CD4-positive, alpha-beta T cell treated with Interleukin-17A for 4 hours (primary cell): ENCODE measurements at regions not wholly inside any gene's neighbourhood (a gene's known extent, or its start where the extent isn't known, plus 50 kb on each side); places are given as distances from the start of the nearest gene placed in this dataset.
"Not testable (repeated sequence)": the region's sequence is repeated elsewhere in the genome, so short reads cannot be mapped to it uniquely, and the experiment has no call there.

ENCODE experiments used
- DNase-seq: peaks from one replicate; pipeline ENCODE4 v3.0.0-alpha.2; 2020; ENCODE audit warnings: mixed read lengths

DNA sequence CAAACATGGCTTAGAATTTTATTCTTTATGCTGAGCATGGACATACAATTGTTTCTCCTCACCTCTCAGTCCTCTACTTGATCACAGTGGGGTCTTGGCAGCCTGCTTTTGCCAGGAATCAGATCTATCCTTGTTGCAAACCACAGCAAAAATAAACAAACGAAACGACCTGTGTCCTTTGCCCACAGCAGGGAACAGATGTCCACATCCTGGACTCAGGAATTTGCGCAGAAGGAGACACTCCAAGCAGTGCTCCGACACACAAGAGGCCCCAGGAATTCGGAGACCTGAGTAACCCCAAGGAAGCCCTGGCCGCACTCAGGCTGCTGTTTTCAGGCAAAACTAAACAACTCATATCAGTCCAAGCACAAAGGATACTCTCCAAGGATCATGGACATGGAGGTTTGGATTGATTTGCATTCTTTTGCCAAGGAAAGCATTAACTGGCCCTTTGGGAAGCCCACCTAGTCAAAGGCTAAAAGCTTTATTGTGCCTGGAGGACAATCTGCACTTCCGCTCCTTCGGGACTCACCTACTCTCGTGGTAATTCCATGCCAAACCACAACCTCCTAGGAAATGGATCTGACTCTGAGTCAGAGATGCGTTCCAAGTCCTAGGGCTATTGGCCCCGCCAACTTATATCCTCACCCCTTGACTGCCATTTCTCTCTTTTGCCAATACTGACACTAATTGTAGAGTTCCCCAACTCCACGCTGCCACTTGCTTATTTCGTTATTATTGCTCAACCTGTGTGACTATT lies 271.1 kb upstream of the CDH11 start:
- DNase-seq: no peak

DNA sequence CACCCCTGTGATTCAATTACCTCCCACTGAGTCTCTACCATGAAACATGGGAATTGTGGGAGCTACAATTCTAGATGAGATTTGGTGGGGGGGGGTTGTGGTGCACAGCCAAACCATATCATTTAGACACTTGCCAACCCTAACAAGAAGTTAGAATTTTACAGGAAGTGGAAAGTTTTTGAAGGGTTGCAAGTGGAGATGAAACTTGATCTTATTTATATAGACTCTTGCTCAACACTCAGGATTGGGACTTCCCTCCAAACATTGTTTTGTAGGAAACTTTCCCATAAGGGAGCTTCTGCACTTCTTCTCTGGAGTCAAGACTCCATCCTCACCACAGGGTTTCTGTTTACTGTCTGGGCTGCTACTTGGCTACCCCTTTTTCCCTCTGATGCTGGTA lies 266.7 kb upstream of the CDH11 start:
- DNase-seq: no peak

DNA sequence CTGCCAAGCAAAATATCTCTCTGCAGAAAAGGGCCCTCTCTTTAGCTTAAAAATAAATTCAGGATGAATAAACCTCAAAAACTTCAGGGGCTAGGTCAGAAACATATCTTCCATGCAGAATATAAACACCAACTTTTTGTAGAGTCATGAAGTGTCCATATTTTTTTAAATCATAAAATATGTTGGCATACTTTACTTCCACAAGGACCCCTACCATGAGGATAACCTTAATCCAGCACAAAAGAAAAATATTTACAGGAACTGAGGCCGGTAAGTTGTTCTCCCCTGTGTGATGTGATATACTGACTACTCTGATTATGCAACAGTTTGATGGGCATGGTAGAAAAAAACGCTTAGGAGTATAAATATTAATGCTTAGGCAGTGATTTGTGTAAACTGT lies 264.8 kb upstream of the CDH11 start:
- DNase-seq: no peak

DNA sequence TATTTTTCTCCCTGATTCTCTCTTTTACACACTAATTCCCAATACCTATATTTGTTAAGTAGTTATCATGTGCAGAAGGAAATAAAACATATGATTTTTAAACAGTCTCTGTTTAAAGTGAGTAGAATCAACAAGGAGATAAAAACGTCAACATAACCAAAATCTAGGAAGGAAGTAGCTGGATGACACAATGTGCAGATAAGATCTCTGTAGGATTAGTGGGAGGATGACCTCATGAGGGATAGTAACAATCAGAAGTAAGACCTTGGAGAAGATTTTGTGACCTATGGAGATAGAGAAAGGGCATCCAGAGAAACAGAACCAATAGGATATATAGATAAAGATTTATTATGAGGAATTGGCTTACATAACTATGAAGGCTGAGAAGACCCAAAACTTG lies 262.6 kb upstream of the CDH11 start:
- no peak for DNase-seq

DNA sequence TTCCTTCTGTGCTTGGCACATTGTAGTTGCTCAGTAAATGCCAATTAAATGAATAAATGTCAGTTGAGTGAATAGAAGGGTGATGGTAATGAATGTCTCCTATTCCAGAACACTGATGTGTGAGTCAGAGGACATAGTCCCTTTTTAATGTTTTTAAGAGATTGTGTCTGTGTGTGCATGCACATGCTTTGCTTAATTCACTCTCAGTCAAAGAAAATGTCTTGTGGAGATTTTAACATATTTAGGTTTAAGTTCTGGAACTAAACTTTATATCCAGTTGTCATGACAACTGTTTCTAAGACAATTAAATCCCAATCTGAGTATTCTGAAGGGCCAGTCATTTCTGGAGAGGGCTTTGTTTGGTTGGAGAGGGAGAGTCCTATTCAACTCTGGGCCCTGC lies 255.3 kb upstream of the CDH11 start:
- no peak for DNase-seq

DNA sequence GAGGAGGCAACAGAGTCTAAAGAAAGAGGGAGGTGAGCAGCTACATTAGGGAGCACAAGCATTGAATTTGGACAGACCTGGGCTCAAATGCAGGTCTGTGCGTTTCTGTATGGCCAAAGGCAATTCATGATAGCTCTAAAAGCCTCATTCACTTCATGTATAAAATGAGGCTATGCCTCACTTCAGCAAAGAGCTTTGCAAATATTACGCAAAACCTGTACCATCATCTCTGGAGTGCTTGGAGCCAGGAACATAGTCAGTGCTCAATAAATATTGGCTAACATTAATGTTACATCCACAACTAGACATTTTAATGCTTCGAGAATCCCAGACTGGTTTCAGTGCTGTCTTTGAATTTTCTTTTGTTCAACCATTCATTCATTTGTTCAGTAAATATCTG lies 254.7 kb upstream of the CDH11 start:
- no peak for DNase-seq

DNA sequence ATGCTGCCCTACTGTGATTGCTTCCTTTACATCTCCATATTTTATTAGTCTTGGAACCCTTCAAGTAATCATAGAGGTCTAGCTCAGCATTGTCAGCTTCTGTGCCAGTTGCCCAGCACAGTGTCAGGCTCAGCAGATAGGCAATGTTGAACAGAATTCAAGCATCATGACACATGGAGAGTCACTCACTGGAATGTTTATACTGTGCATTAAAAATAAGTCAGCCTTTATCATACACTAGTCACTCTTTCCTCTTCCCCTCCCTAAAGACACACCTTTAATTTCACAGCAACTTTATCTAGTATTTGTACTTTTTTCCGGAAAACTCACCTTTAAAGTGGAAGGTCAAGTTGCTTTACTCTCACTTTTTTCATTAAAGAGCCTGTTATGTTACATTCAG lies 253.8 kb upstream of the CDH11 start:
- DNase-seq: no peak

DNA sequence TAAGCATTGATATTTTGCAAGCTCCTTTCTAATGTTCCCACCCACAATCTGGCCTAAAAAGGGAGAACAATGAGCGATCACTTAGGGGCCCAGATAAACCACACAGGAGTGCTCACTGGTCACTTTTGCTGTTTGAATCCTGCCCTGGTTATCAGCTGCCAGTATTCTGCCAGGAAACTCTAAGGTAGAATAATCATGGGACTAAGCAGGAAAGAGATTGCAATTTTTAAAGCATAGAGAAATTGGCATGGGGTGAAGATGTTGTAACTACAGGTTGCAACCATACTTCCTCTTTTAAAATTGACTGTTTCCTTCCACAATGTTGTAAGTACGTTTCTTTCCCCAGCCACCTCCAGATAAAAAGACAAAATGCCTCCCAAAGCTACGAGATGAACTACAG lies 251.2 kb upstream of the CDH11 start:
- DNase-seq: no peak

DNA sequence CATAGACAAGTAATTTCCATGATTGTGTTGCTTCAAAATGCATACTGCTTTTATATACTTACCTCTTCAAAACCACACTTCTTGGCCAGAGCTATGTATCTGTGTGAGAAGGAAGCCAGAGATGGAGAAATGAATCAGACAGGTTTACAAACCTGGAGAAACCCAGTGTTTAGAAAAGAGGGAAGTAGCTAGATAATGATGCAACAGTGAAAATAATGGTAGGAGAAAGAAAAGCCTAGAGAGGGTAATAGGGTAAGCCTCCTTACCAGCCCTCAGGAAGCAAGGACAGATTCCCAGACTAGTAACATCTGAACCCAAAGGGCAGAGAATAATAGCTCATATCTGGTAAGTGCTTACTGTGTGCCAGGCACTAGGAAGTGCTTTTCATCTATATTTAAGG lies 250.3 kb upstream of the CDH11 start:
- DNase-seq: no peak

DNA sequence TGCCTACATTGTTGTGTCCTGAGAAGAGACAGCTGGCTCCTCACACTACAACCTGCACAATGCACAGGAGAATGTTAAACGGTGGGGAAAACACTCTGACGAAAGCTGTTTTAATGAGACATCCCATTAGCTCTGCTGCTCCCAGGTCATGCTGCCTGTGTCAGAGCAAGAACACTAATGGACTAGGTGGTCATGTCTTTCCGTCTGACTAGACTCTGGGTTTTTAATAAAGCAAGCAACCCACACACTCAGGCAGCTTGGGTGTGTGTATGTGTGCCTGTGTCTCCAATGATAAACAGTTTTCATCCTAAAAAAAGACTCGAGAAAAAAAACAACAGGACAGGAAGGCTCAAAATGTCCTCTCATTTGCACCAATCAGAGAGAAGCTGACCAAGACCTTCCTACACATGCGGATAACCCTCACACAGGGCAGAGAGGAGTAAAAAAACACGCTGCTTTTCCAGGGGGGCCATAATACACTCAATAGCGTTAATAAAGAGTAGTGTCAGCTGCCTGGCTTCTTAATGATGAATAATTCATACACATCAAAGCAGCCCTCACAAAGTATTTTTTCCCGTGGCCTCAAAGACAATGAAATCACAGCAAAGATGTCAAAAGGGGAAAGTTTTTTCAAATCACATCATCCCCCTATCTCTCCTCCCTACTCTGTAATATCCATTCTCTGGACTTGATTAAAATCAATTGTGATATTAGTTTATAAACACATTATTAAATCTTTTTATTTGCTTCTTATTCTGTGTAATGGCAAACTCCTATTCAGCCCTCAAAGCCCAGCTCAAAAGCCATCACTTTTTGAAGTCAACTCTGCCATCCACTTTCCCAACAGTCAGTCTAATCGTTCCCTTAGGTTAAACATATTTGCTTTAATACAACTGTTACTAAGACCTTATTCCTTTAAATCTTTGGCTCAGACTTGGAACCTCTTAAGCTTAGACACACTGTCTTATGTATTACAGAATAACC lies 244.2 kb upstream of the CDH11 start:
- DNase-seq: no peak

DNA sequence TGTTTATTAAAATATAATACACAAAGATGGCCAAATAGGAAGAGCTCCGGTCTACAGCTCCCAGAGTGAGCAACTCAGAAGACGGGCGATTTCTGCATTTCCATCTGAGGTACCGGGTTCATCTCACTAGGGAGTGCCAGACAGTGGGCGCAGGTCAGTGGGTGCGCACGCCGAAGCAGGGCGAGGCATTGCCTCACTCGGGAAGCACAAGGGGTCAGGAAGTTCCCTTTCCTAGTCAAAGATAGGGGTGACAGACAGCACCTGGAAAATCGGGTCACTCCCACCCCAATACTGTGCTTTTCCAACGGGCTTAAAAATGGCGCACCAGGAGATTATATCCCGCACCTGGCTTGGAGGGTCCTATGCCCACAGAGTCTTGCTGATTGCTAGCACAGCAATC lies 234.9 kb upstream of the CDH11 start:
- not testable (repeated sequence) for DNase-seq

DNA sequence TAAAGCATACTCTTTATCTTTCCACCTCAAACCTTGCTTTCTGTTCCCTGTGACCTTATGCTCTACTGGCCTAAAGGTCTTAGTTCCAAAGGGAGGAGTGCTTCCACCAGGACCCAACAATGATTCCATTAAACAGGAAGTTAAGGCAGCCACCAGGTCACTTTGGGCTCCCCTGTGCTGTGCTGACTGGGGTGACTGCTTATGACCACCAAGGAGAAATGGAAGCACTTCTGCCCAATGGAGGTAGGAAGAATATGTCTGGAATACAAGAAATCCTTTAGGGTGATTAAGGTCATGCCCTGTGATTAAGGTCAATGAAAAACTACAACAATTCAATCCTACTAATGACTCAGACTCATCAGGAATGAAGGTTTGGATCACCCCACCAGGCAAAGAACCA lies 233.8 kb upstream of the CDH11 start:
- DNase-seq: no peak

DNA sequence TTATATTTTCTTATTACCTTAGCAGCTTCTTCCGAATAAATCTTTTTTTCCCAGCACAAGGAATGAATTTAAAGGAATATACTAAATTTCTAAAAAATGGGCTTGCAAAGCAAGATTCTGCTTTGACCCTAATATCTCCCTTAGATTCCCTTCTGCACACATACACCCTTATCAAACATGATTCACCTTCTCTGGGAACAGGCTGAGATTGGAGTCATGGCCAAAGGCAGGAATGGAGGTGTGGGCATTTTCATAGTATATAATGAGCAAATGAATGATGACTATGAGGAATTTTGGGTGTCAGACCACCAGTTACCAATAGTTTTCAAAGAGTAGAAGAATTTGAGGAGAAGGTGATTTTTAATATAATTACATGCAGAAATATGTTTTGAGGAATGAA lies 231.3 kb upstream of the CDH11 start:
- no peak for DNase-seq

DNA sequence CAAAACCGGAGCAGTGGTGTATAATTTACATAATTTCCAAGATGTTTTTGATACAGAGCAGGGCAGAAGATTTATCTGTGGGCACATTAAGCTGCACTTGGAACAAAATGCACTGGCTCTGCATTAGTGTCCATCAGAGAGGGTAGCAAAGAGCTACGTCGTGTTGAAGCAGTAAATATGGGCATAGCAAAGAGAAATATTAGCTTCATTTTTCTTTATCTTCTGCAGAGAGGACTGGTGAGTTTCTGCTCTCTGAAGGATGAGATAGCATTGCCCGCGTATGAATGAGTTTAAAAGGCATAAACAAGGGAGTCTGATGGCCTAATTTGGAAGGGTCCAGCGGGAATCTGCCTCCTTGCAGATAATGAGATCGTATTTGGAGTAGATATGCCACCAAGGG lies 227.8 kb upstream of the CDH11 start:
- no peak for DNase-seq

DNA sequence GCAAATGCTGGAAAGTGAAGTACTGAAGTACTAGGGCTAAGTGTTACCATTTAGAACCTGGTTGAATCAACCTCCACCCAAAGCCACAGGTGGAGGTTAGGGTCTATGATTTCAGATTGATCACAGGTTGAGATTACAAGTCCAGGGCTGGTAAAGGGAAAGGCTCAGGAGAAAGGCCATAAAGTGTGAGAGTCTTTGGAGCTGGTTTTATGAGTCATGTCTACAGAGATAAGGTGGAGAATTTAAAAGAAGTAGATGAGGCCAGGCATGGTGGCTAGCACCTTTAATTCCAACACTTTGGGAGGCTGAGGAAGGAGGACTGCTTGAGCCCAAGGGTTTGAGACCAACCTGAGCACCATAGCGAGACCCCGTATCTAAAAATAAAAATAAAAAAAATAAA lies 221.7 kb upstream of the CDH11 start:
- no peak for DNase-seq

DNA sequence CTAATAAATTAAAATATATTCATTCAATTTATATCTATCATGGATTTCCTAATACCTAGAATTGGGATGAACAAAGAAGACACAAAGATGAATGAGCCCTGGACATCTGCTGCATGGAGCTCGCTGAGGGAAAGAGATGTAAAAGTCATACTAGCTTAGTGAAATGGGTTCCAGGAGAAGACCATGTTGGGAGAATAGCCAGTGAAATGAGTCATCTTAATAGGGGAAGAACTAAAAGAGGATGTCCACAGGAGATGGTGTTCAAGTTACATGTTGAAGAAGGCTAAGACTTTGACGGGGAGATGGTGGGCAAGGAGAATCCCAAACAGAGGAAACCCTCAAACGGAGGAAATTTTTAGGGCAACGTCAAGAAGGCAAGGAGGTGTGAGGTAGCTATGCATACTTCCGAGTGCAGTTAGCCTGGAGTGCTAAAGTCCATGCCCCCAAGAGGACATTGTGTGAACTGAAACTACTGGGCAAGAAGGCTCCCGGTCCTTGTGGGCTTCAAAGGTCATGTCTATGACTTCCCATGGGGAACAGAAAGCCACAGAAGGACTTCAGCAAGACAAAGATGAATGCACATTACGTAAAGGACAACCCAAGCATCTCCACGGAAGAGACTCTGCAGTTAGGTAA lies 220.5 kb upstream of the CDH11 start:
- no peak for DNase-seq

DNA sequence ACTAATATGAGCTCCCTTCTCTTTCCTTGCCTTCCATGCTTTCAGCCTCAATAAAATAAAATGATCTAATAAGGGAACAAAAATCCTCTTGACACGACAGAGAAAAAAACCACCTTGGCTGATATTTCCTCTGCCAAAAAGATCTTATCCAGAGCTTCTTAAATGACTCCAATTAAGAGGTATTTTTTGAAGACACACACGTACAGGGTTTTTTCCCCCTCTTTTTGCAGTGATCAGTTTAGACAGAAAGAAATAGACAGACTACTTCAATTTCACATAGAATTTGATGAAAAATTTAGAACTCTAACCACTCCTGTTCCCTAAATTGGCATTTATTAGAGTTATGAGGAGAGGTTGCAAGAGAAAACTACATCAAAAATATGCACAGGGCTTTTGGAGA lies 217.2 kb upstream of the CDH11 start:
- DNase-seq: no peak

DNA sequence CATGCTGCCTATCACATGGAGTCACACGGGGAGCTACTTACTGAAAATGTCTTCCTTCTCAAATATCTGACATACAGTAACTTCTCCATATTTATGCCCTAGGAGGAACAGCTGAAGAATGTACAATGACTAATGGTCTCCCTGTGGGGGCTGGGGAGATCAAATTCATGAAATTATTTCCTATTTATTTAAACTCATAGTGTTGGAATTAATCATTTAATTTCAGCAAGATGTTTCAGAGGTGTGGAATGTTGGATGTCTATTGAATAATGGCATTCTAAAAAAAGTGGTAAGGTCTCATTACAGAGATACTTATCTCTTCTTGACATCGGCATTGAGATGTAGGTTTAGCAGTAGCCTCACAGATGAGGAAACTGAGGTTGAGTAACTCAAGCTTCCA lies 214.3 kb upstream of the CDH11 start:
- no peak for DNase-seq

DNA sequence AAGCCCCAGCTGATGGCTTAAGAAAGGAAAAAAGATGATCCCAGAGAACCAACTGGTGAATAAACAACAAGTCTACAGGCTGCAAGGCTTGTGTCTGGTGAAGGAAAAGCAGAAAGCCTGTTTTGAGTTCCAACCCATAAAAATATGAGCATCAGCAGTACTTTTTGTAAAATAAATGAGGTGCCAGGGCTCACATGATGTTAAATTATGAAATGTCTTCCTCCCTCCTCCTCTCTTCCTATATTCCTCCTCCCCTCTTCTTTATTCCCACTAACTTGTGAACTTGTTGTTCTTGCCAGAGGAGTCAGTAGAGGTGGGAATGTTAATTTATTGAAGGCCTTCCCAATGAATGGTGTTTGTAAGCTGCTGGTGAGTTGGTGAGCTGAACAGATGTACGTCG lies 212.2 kb upstream of the CDH11 start:
- DNase-seq: no peak

DNA sequence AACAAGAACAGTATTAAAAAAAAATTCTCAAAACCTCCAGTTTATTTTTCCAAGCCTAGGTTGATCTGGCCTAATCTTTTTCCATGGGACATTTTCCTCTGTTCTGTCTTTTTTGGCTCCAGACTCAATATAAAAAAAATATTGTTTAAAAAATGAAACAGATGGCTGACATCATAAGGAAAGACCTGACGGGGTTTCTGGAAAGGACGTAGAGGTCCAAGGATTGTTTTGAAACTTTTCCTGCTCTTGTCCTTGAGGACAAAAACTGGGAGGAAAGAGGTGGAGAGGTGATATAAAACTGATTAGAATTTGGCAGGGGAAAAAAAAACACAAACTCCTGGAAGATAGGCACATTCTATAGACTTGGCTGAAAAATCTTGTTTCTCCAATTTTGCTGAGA lies 211.4 kb upstream of the CDH11 start:
- no peak for DNase-seq

DNA sequence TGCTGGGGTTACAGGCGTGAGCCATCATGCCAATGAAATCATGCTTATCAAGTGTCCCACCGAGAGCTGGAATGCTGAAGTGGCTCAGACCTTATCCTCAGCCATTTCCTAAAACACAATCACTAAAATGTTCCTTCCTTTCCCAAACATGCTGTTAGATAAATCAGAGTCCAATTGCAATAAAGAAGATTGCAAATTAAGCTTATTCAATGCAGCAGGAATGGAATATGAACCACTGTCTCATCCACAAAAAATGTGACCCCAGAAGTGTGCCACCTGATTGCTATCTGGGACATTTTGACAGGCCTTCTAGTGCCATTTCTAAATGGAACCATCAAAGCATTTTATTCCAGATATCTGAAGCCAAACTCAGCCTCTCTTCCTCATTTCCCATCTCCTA lies 205.5 kb upstream of the CDH11 start:
- no peak for DNase-seq

DNA sequence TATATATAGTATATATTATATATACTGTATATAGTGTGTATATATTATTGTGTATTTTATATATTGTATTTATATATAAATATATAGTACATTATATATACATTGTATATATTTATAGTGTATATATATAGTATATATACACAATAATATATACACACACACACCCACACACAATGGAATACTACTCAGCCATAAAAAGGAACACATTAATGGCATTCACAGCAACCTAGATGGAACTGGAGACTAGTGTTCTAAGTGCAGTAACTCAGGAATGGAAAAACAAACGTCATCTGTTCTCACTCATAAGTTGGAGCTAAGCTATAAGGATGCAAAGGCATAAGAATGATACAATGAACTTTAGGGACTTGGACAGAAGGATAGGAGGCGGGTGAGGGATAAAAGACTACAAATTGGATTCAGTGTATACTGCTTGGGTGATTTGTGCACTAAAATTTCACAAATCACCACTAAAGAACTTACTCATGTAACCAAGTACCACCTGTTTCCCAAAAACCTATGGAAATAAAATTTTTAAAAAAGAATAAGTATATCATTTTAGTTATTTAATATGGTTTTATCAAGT lies 201.9 kb upstream of the CDH11 start:
- DNase-seq: no peak

DNA sequence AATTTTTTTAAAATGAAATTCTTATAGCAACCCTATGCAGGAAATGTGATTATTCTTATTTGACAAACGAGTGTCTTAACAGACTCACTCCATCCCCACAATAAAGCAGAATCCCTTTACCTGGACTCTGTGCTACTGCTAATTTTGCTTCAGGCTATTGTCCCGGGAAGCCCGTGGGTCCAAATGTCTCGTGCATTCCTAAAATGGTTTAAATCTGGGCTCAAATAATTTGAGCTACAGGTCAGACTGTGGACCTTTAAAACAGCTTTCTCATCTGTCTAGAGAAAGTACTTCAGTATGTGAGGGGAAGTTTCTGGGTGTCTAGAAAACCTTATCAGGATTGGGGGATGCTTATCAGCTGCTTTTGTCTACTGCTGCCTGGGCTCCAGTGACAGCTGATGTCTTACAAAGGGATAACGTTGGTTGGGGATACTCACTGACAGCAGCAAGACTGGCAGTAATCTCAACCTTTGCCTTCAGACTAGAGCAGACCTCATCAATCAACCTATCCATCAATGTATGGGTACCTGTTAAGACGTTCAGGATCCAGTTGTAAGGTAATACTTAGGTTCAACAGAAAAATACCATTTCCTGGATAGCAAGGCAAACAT lies 197.9 kb upstream of the CDH11 start:
- no peak for DNase-seq
